Ascending aorta (tissue), 2 donors: ENCODE measurements at regions not wholly inside any gene's neighbourhood (a gene's known extent, or its start where the extent isn't known, plus 50 kb on each side); places are given as distances from the start of the nearest gene placed in this dataset.
"Not testable (repeated sequence)": the region's sequence is repeated elsewhere in the genome, so short reads cannot be mapped to it uniquely, and the experiment has no call there.

ENCODE experiments used
- DNase-seq, 2 donors: peaks; one replicate each; pipeline ENCODE4 v3.0.0-alpha.2; 2019; ENCODE audit warnings: low spot score in 2 of 2
- H3K27ac ChIP-seq, 2 donors: fragments of 200-600 bp; sonication (generic); one replicate each; pipeline ENCODE4 v1.5.1; 2016 to 2017; ENCODE audit warnings: mild to moderate bottlenecking in 1 of 2
- H3K27me3 ChIP-seq: fragments of 200-600 bp; sonication (generic); one replicate; pipeline ENCODE4 v1.5.1; 2017
- H3K36me3 ChIP-seq, 2 donors: fragments of 200-600 bp; sonication (generic); one replicate each; pipeline ENCODE4 v1.5.1; 2016
- H3K4me1 ChIP-seq, 2 donors: fragments of 200-600 bp; sonication (generic); one replicate each; pipeline ENCODE4 v1.5.1; 2016 to 2017; ENCODE audit warnings: mild to moderate bottlenecking in 1 of 2
- H3K4me3 ChIP-seq, 2 donors: fragments of 200-600 bp; sonication (generic); one replicate each; pipeline ENCODE4 v1.5.1; 2016 to 2017; ENCODE audit warnings: mild to moderate bottlenecking in 1 of 2
- H3K9me3 ChIP-seq, 2 donors: fragments of 200-600 bp; sonication (generic); one replicate each; pipeline ENCODE4 v1.5.1; 2016
- CTCF ChIP-seq, 3 experiments: fragments of 200-600 bp in 2 of 3; fragments of 450-650 bp in 1 of 3; sonication (generic) in 2 of 3; IDR thresholded peaks; one replicate each; pipeline ENCODE4 v1.5.1; 2016 to 2019; ENCODE audit warnings: antibody characterized with exemption in 3 of 3, mild to moderate bottlenecking in 1 of 3, moderate library complexity in 1 of 3
- intact Hi-C: fragments of 100-400 bp; cut with DNase I; formaldehyde crosslinking; loops from one replicate; pipeline ENCODE4 v1.15.1; 2023

DNA sequence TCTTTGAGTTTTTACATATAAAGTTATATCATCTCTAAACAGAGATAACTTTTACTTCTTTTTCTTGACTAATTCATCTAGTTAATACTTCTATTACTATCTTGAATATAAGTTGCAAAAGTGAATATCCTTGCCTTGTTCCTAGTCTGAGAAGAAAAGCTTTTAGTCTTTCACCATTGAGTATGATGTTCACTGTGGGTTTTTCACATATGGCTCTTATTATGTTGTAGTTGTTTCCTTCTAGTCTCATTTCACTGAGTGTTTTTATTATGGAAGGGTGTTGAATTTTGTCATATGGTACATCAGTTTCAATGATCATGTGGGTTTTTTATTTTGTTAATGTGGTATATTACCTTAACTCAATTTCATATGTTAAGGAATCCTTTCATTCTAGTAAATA is 488.3 kb downstream of the COL12A1 start:
- no peaks in the 10 kb centered on the region for H3K4me1 ChIP-seq
- no peak for TF ChIP-seq CTCF (IDR thresholded peaks at IDR 0.05)
- no peak for DNase-seq
- no peak overlapping the region for H3K27ac ChIP-seq
- H3K4me3 ChIP-seq, result no peak overlapping the region
- peaks cover 3 to 15% of the 10 kb centered on the region in 2 donors for H3K9me3 ChIP-seq
- intact Hi-C loops, result no loop called here
- no peaks in the 10 kb centered on the region for H3K27me3 ChIP-seq
- no peaks in the 10 kb centered on the region for H3K36me3 ChIP-seq

DNA sequence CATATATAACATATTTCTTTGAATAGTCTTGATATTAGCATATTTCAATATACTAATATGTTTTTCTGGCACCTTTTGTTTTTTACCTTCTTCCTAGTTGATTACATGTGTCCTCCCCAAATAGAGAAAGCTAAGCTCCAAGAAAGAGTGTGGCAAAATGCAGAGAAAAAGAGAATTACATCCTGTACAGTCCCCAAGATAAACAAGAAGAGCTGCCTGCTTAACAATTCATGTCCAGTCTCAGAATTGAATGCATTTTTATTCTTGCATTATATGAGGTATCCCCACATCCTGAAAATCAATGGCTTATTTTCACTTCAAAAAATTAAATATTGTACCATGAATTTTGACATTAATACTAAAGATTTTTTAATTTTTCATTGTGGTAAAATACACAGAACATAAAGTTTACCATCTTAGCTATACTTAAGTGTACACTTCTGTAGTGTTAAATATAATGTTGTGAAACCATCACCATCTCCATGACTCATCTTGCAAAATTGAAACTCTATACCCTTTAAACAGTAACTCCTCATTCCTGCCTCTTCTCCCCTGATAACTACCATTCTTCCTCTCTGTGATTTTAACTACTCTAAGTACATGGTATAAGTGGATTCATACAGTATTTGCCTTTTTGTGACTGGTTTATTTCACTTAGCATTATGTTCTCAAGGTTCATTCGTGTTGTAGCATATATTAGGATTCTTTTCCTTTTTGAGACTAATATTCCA is 490.3 kb downstream of the COL12A1 start:
- TF ChIP-seq CTCF (IDR thresholded peaks at IDR 0.05), result no peak
- intact Hi-C loops, result no loop called here

GRCh38 chr6:74713941-74714340 is 491.9 kb downstream of the COL12A1 start:
- Histone ChIP-seq H3K27me3 (no peaks in the 10 kb centered on the region), H3K27ac (no peak overlapping the region)
- intact Hi-C loops, result no loop called here

More for the DNA sequence above, 490.3 kb downstream of the COL12A1 start:
- no peak overlapping the region for H3K27ac ChIP-seq
- H3K27me3 ChIP-seq, result no peaks in the 10 kb centered on the region
- H3K4me3 ChIP-seq, result no peak overlapping the region
- H3K36me3 ChIP-seq, result no peaks in the 10 kb centered on the region
- H3K9me3 ChIP-seq, result peaks cover 3 to 8% of the 10 kb centered on the region in 2 donors
- DNase-seq, result no peak
- H3K4me1 ChIP-seq, result no peaks in the 10 kb centered on the region

DNA sequence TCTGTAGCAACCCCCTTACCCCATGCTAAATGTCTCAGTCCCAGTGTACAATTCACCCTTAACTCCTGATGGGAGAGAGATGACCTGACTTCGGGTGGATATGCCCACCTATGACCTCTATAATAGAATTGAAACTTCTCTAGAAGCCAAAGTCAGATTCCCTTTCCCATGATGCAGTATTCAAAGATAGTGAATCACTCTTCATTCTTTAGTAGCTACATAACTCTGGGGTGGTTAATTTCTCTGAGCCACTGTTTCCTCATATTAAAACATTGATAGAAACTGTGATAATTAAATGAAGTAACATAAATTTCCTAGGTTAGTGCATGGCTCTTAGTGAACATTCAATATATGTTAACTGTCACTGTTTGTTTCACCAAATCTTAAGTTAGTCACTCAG is 500.4 kb downstream of the COL12A1 start:
- no peak overlapping the region for H3K4me3 ChIP-seq
- H3K4me1 ChIP-seq, result peaks cover 0 to 3% of the 10 kb centered on the region in 2 donors
- no peaks in the 10 kb centered on the region for H3K36me3 ChIP-seq
- no peak for DNase-seq
- intact Hi-C loops, result no loop called here
- H3K27ac ChIP-seq, result no peak overlapping the region
- TF ChIP-seq CTCF (IDR thresholded peaks at IDR 0.05), result no peak
- H3K27me3 ChIP-seq, result no peaks in the 10 kb centered on the region
- H3K9me3 ChIP-seq, result no peaks in the 10 kb centered on the region

More at GRCh38 chr6:74713941-74714340, 491.9 kb downstream of the COL12A1 start:
- Histone ChIP-seq H3K9me3 (peaks cover under 1 to 3% of the 10 kb centered on the region in 2 donors), H3K36me3 (no peaks in the 10 kb centered on the region), H3K4me1 (no peaks in the 10 kb centered on the region), H3K4me3 (no peak overlapping the region)
- no peak for TF ChIP-seq CTCF (IDR thresholded peaks at IDR 0.05)
- DNase-seq, result no peak

- H3K36me3 ChIP-seq, H3K9me3 ChIP-seq, H3K27me3 ChIP-seq, H3K4me1 ChIP-seq, H3K4me3 ChIP-seq, DNase-seq, H3K27ac ChIP-seq, intact Hi-C loops: not testable (repeated sequence)
Measured at GRCh38 chr6:74704540-74704939, 501.3 kb downstream of the COL12A1 start.

GRCh38 chr6:74690365-74690764 is 515.5 kb downstream of the COL12A1 start:
- intact Hi-C loops, result no loop called here
- H3K9me3 ChIP-seq, result peaks cover 0 to 7% of the 10 kb centered on the region in 2 donors

More at GRCh38 chr6:74690365-74690764, 515.5 kb downstream of the COL12A1 start:
- H3K4me3 ChIP-seq, result no peak overlapping the region
- DNase-seq, result no peak
- no peaks in the 10 kb centered on the region for H3K4me1 ChIP-seq
- no peak overlapping the region for H3K27ac ChIP-seq
- H3K27me3 ChIP-seq, result no peaks in the 10 kb centered on the region
- no peaks in the 10 kb centered on the region for H3K36me3 ChIP-seq
- TF ChIP-seq CTCF (IDR thresholded peaks at IDR 0.05), result no peak
